ENCODE measurements at regions not wholly inside any gene's neighbourhood (a gene's known extent, or its start where the extent isn't known, plus 50 kb on each side); places are given as distances from the start of the nearest gene placed in this dataset.
A peak's percentile ranks its signal among the peaks of the same experiment; 100 is the strongest.

DNA sequence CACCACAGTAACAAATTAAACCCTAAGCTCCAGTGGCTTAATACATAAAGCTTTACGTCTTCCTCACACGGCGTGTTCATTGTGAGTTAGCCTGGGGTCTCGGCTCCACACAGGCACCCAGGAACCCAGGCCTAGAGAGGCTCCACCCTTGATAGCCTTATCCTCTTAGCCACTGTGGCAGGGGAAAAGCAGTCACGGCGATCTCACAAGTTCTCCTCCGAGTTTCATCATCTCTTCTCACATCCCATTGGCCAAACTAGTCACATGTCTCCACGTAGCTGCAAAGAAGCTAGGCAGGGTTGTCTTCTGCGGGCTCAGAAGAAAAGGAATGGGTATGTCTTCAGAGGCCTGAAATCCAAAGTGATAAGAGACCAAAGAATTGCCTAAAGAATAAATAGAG, 122.3 kb upstream of the GRIK3 start:
- H3K27ac Mint-ChIP-seq, result no peak overlapping the region
- peaks cover 2% of the 10 kb centered on the region; the same call in 1 of the 3 replicates for H3K36me3 Mint-ChIP-seq (ENCODE audit: low read depth)
- peaks cover 6% of the 10 kb centered on the region; the same call in 1 of the 3 replicates for H3K9me3 Mint-ChIP-seq
- Histone ChIP-seq H3K27ac (ENCODE audit: low read depth) (no peak overlapping the region), H3K4me3 (no peak overlapping the region), H3K4me1 (ENCODE audit: insufficient read depth) (no peaks in the 10 kb centered on the region), H3F3A (replicated peaks; ENCODE audit: low read depth) (no peaks in the 10 kb centered on the region), H4K20me1 (replicated peaks; ENCODE audit: insufficient read depth) (no peaks in the 10 kb centered on the region), H3K4me2 (no peak overlapping the region), H3K9me2 (ENCODE audit: insufficient read depth) (peaks cover 7% of the 10 kb centered on the region; the same call in 1 of the 2 replicates), H2AFZ (peak overlapping the region; percentile 76; the same call in 1 of the 2 replicates), H3K36me3 (ENCODE audit: insufficient read depth) (no peaks in the 10 kb centered on the region), H3K79me2 (replicated peaks; ENCODE audit: insufficient read depth) (no peaks in the 10 kb centered on the region), H3K27me3 (ENCODE audit: insufficient read depth) (no peaks in the 10 kb centered on the region)
- H3K27me3 Mint-ChIP-seq (ENCODE audit: insufficient read depth, low read depth, poor library complexity), result peaks cover 4% of the 10 kb centered on the region
- H3K4me1 Mint-ChIP-seq, result no peaks in the 10 kb centered on the region
- H3K4me3 Mint-ChIP-seq, result no peak overlapping the region
- ATAC-seq, result no peak
- TF ChIP-seq EZH2phosphoT487 (IDR thresholded peaks at IDR 0.05; ENCODE audit: unreplicated experiment) (no peak), EZH2 (IDR thresholded peaks at IDR 0.05; ENCODE audit: low read depth, unreplicated experiment) (no peak), POLR2AphosphoS5 (IDR thresholded peaks at IDR 0.05; ENCODE audit: low read depth) (no peak), ETS1 (IDR thresholded peaks at IDR 0.05) (no peak), CREB1 (CRISPR knock-in tag; IDR thresholded peaks at IDR 0.05; ENCODE audit: low read depth) (no peak), JUNB (IDR thresholded peaks at IDR 0.05; ENCODE audit: unreplicated experiment) (no peak), ZNF331 (CRISPR knock-in tag; IDR thresholded peaks at IDR 0.05; ENCODE audit: low read depth) (no peak), NANOG (IDR thresholded peaks at IDR 0.05; ENCODE audit: borderline replicate concordance) (no peak), STAT1 (IDR thresholded peaks at IDR 0.05; ENCODE audit: unreplicated experiment) (no peak), ZNF114 (CRISPR knock-in tag; IDR thresholded peaks at IDR 0.05) (no peak)
- TF ChIP-seq, protein P1, sequence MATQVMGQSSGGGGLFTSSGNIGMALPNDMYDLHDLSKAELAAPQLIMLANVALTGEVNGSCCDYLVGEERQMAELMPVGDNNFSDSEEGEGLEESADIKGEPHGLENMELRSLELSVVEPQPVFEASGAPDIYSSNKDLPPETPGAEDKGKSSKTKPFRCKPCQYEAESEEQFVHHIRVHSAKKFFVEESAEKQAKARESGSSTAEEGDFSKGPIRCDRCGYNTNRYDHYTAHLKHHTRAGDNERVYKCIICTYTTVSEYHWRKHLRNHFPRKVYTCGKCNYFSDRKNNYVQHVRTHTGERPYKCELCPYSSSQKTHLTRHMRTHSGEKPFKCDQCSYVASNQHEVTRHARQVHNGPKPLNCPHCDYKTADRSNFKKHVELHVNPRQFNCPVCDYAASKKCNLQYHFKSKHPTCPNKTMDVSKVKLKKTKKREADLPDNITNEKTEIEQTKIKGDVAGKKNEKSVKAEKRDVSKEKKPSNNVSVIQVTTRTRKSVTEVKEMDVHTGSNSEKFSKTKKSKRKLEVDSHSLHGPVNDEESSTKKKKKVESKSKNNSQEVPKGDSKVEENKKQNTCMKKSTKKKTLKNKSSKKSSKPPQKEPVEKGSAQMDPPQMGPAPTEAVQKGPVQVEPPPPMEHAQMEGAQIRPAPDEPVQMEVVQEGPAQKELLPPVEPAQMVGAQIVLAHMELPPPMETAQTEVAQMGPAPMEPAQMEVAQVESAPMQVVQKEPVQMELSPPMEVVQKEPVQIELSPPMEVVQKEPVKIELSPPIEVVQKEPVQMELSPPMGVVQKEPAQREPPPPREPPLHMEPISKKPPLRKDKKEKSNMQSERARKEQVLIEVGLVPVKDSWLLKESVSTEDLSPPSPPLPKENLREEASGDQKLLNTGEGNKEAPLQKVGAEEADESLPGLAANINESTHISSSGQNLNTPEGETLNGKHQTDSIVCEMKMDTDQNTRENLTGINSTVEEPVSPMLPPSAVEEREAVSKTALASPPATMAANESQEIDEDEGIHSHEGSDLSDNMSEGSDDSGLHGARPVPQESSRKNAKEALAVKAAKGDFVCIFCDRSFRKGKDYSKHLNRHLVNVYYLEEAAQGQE (IDR thresholded peaks at IDR 0.05; ENCODE audit: unreplicated experiment), result no peak
- TF ChIP-seq, protein P2, sequence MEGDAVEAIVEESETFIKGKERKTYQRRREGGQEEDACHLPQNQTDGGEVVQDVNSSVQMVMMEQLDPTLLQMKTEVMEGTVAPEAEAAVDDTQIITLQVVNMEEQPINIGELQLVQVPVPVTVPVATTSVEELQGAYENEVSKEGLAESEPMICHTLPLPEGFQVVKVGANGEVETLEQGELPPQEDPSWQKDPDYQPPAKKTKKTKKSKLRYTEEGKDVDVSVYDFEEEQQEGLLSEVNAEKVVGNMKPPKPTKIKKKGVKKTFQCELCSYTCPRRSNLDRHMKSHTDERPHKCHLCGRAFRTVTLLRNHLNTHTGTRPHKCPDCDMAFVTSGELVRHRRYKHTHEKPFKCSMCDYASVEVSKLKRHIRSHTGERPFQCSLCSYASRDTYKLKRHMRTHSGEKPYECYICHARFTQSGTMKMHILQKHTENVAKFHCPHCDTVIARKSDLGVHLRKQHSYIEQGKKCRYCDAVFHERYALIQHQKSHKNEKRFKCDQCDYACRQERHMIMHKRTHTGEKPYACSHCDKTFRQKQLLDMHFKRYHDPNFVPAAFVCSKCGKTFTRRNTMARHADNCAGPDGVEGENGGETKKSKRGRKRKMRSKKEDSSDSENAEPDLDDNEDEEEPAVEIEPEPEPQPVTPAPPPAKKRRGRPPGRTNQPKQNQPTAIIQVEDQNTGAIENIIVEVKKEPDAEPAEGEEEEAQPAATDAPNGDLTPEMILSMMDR (conservative IDR thresholded peaks at IDR 0.05; ENCODE audit: low read depth in 2 of 2), result no peak
- TF ChIP-seq, protein P3, sequence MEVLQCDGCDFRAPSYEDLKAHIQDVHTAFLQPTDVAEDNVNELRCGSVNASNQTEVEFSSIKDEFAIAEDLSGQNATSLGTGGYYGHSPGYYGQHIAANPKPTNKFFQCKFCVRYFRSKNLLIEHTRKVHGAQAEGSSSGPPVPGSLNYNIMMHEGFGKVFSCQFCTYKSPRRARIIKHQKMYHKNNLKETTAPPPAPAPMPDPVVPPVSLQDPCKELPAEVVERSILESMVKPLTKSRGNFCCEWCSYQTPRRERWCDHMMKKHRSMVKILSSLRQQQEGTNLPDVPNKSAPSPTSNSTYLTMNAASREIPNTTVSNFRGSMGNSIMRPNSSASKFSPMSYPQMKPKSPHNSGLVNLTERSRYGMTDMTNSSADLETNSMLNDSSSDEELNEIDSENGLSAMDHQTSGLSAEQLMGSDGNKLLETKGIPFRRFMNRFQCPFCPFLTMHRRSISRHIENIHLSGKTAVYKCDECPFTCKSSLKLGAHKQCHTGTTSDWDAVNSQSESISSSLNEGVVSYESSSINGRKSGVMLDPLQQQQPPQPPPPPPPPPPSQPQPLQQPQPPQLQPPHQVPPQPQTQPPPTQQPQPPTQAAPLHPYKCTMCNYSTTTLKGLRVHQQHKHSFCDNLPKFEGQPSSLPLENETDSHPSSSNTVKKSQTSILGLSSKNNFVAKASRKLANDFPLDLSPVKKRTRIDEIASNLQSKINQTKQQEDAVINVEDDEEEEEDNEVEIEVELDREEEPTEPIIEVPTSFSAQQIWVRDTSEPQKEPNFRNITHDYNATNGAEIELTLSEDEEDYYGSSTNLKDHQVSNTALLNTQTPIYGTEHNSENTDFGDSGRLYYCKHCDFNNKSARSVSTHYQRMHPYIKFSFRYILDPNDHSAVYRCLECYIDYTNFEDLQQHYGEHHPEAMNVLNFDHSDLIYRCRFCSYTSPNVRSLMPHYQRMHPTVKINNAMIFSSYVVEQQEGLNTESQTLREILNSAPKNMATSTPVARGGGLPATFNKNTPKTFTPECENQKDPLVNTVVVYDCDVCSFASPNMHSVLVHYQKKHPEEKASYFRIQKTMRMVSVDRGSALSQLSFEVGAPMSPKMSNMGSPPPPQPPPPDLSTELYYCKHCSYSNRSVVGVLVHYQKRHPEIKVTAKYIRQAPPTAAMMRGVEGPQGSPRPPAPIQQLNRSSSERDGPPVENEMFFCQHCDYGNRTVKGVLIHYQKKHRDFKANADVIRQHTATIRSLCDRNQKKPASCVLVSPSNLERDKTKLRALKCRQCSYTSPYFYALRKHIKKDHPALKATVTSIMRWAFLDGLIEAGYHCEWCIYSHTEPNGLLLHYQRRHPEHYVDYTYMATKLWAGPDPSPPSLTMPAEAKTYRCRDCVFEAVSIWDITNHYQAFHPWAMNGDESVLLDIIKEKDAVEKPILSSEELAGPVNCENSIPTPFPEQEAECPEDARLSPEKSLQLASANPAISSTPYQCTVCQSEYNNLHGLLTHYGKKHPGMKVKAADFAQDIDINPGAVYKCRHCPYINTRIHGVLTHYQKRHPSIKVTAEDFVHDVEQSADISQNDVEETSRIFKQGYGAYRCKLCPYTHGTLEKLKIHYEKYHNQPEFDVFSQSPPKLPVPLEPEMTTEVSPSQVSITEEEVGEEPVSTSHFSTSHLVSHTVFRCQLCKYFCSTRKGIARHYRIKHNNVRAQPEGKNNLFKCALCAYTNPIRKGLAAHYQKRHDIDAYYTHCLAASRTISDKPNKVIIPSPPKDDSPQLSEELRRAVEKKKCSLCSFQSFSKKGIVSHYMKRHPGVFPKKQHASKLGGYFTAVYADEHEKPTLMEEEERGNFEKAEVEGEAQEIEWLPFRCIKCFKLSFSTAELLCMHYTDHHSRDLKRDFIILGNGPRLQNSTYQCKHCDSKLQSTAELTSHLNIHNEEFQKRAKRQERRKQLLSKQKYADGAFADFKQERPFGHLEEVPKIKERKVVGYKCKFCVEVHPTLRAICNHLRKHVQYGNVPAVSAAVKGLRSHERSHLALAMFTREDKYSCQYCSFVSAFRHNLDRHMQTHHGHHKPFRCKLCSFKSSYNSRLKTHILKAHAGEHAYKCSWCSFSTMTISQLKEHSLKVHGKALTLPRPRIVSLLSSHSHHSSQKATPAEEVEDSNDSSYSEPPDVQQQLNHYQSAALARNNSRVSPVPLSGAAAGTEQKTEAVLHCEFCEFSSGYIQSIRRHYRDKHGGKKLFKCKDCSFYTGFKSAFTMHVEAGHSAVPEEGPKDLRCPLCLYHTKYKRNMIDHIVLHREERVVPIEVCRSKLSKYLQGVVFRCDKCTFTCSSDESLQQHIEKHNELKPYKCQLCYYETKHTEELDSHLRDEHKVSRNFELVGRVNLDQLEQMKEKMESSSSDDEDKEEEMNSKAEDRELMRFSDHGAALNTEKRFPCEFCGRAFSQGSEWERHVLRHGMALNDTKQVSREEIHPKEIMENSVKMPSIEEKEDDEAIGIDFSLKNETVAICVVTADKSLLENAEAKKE (CRISPR knock-in tag; IDR thresholded peaks at IDR 0.05), result no peak
- DNase-seq (ENCODE audit: low spot score), result no peak
